Heart right ventricle (tissue), 16 donors: ENCODE measurements at regions not wholly inside any gene's neighbourhood (a gene's known extent, or its start where the extent isn't known, plus 50 kb on each side); places are given as distances from the start of the nearest gene placed in this dataset.
A peak's percentile ranks its signal among the peaks of the same experiment; 100 is the strongest.

Experiments used
- ATAC-seq, 8 donors: fragments of 200-7000 bp; cut with Tn5 transposase; one replicate each; pipeline ENCODE4 v1.9.1; 2020; ENCODE audit warnings: mild to moderate bottlenecking in 8 of 8, moderate library complexity in 8 of 8, moderate number of reproducible peaks in 1 of 8
- DNase-seq, 2 donors: peaks; one replicate each; pipeline ENCODE4 v3.0.0-alpha.2; 2020
- H3K27ac ChIP-seq, 10 donors: fragments of 200-600 bp; sonication (generic) in 2 of 10; one replicate each; pipeline versions ENCODE4 v1.5.0 to v1.8.0; 2020 to 2022; ENCODE audit warnings: mild to moderate bottlenecking in 3 of 10
- H3K27me3 ChIP-seq, 7 donors: fragments of 200-600 bp; one replicate each; pipeline ENCODE4 v1.8.0; 2021 to 2022; ENCODE audit warnings: mild to moderate bottlenecking in 2 of 7
- H3K36me3 ChIP-seq, 9 donors: fragments of 200-600 bp; sonication (generic) in 1 of 9; one replicate each; pipeline versions ENCODE4 v1.5.0 to v1.8.0; 2020 to 2022; ENCODE audit warnings: mild to moderate bottlenecking in 2 of 9
- H3K4me1 ChIP-seq, 9 donors: fragments of 200-600 bp; sonication (generic) in 1 of 9; one replicate each; pipeline versions ENCODE4 v1.5.0 to v1.8.0; 2020 to 2022; ENCODE audit warnings: mild to moderate bottlenecking in 4 of 9
- H3K4me3 ChIP-seq, 10 donors: fragments of 200-600 bp; sonication (generic) in 2 of 10; one replicate each; pipeline versions ENCODE4 v1.5.0 to v1.8.0; 2020 to 2022; ENCODE audit warnings: mild to moderate bottlenecking in 7 of 10, moderate library complexity in 2 of 10
- H3K9me3 ChIP-seq, 11 donors: fragments of 200-600 bp in 10 of 11; sonication (generic) in 2 of 11; one replicate each; pipeline versions ENCODE4 v1.5.0 to v1.8.0; 2013 to 2022; ENCODE audit warnings: mild to moderate bottlenecking in 2 of 11, control low read depth in 1 of 11, moderate library complexity in 1 of 11
- CTCF ChIP-seq, 9 donors: fragments of 200-600 bp; sonication (generic) in 2 of 9; IDR thresholded peaks; one replicate each; pipeline versions ENCODE4 v1.5.0 to v1.8.0; 2021 to 2022; ENCODE audit warnings: antibody characterized with exemption in 9 of 9, mild to moderate bottlenecking in 5 of 9, moderate library complexity in 1 of 9
- WGBS, 2 donors: extraction: QIAGEN DNeasy Blood & Tissue Kit; methylation state at CpG; one replicate each; pipeline ENCODE4 v1.1.7; 2013; ENCODE audit warnings: inconsistent platforms in 1 of 2; 5-methylcytosine and 5-hydroxymethylcytosine counted together
- intact Hi-C, 10 donors: fragments of 100-400 bp; cut with DNase I; formaldehyde crosslinking; loops; one replicate each; pipeline versions ENCODE4 v1.11.1 to v1.14.2; 2022
- donor health status: Arrhythmogenic right ventricular cardiomyopathy.
- donor health status: ischemic (EF 13 %, LVEDD 7.1; RV severe dilation, severe dysfunction).
- donor health status: healthy with polysubstance abuse.
- donor health status: DM: no; HTN: yes; CAD: no.
- donor health status: DM: no; HTN: no; CAD: no.
- donor health status: ischemic (EF 25% LVEDD 6.9; RV normal size, moderate dysfunction).
- donor health status: ischemic (EF 25% LVEDD 5.7; RV mildly dilated, moderate dysfunction).
- donor health status: healthy.
- donor health status: DM: yes; HTN: yes; CAD: no.
- donor health status: Ischemic cardiomyopathy.
- donor health status: ischemic (EF 35%, LVEDD 5.7; RV mildly dilated, moderate dysfunction).
- donor health status: nonischemic (EF 11% LVEDD 7.7; RV severe dilation, severe dysfunction).
- donor health status: DM: yes; HTN: yes; CAD: no.
- donor health status: PGD.
- donor health status: ischemic (EF 29% LVEDD 5.4; RV normal size, mild dysfunction).
- donor health status: nonischemic (EF 23%, LVEDD 6.1; RV moderate dilation, normal function).

GRCh38 chr5:114266374-114266773 is 95.5 kb upstream of the KCNN2 start:
- H3K27ac ChIP-seq: no peak overlapping the region
- H3K4me1 ChIP-seq: no peaks in the 10 kb centered on the region
- no peak for DNase-seq
- no peaks in the 10 kb centered on the region for H3K36me3 ChIP-seq
- 91 to 93% methylated on average over 1 of the region's 1 CpG for WGBS, 2 donors
- TF ChIP-seq CTCF (IDR thresholded peaks at IDR 0.05): no peak
- no peak overlapping the region for H3K4me3 ChIP-seq
- ATAC-seq: peak in 1 of 8 donors; percentile 59
- no peaks in the 10 kb centered on the region for H3K9me3 ChIP-seq
- no peaks in the 10 kb centered on the region for H3K27me3 ChIP-seq
- intact Hi-C loops: no loop called here

GRCh38 chr5:114296191-114296590 is 65.7 kb upstream of the KCNN2 start:
- Histone ChIP-seq H3K4me1 (no peaks in the 10 kb centered on the region), H3K9me3 (peaks cover 0 to 4% (median 0%) of the 10 kb centered on the region in 11 donors), H3K4me3 (no peak overlapping the region), H3K36me3 (no peaks in the 10 kb centered on the region), H3K27me3 (no peaks in the 10 kb centered on the region), H3K27ac (no peak overlapping the region)
- no peak for TF ChIP-seq CTCF (IDR thresholded peaks at IDR 0.05)
- DNase-seq (no peak), ATAC-seq (no peak)
- 62 to 69% methylated on average over 1 of the region's 1 CpG for WGBS, 2 donors
- intact Hi-C loops: no loop called here

GRCh38 chr5:114297915-114298314 is 64.0 kb upstream of the KCNN2 start:
- Histone ChIP-seq H3K4me1 (no peaks in the 10 kb centered on the region), H3K9me3 (no peaks in the 10 kb centered on the region), H3K27ac (no peak overlapping the region), H3K36me3 (no peaks in the 10 kb centered on the region), H3K4me3 (no peak overlapping the region), H3K27me3 (no peaks in the 10 kb centered on the region)
- TF ChIP-seq CTCF (IDR thresholded peaks at IDR 0.05): no peak
- DNase-seq (no peak), ATAC-seq (no peak)
- intact Hi-C loops: no loop called here
- WGBS, 2 donors: 68 to 83% methylated on average over 3 of the region's 3 CpGs

GRCh38 chr5:114305402-114306207 is 56.3 kb upstream of the KCNN2 start:
- H3K4me3 ChIP-seq: no peak overlapping the region
- ATAC-seq: peak in 2 of 8 donors; percentile 24 to 31

More at GRCh38 chr5:114305402-114306207, 56.3 kb upstream of the KCNN2 start:
- Histone ChIP-seq H3K4me1 (no peaks in the 10 kb centered on the region), H3K9me3 (no peaks in the 10 kb centered on the region), H3K36me3 (no peaks in the 10 kb centered on the region), H3K27ac (no peak overlapping the region), H3K27me3 (no peaks in the 10 kb centered on the region)
- TF ChIP-seq CTCF (IDR thresholded peaks at IDR 0.05): peak in 7 of 9 donors; percentile 47 to 69 (median 50)
- 75 to 88% methylated on average over 1 of the region's 1 CpG for WGBS, 2 donors
- intact Hi-C loops: loop anchor here in 8 of 10 donors (2.0 to 10.0 kb wide), 7 partner anchors 142 to 288 kb away; no protein-coding TSS in a partner anchor
- no peak for DNase-seq
